ENCODE measurements at regions not wholly inside any gene's neighbourhood (a gene's known extent, or its start where the extent isn't known, plus 50 kb on each side); places are given as distances from the start of the nearest gene placed in this dataset.

DNA sequence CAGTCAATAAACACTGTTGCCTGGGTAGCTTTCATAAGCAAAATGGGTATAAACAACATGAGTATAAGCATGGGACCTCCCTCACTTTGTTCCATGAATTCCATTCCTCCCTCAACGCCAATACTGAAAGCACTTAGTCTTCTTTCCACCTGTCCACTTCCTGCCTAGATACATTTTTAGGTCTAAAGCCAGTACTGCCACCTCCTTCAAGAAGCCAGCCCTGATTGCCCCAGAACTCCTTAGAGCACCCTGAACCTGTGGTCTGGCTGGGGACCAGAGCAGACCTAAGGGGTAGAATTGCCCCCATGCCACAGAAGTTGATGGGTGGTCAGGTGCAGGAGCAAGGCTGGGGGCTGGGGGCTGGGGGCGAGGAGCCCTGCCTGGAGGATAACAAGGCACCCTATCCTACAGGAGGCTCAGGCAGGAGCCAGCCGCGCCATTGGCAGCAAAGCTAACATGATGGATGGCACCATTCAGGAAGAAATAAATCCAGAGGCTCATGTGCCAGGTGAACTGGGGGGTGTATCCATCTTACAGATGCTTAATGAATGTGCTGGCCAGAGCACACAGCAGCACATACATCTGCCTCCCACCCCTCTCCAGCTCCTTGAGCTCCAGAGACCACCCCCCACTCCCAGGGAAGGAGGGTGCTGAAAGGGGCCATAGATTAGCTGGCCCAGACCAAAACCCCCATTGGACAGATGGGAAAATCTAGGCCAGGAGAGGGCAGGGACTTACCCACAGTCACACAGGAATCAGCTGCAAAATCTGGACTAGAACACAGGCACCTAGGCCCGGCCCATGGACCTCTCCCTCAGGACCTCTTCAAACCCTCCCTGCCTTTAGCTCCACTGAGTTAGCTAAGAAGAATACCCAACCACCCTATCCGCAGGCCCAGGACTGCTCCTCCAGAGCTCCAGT is 113.8 kb upstream of the LINGO1 start:
- TF ChIP-seq RAD21 (conservative IDR thresholded peaks at IDR 0.05) (no peak), POLR2AphosphoS5 (IDR thresholded peaks at IDR 0.05) (no peak), EP300 (conservative IDR thresholded peaks at IDR 0.05; ENCODE audit: poor library complexity, severe bottlenecking) (no peak), TAF1 (IDR thresholded peaks at IDR 0.05; ENCODE audit: low read depth) (no peak), EZH2 (IDR thresholded peaks at IDR 0.05; ENCODE audit: borderline replicate concordance, insufficient read depth, low read length, poor library complexity, severe bottlenecking) (no peak), SMC3 (conservative IDR thresholded peaks at IDR 0.05; ENCODE audit: poor library complexity) (no peak)
- TF ChIP-seq, protein P1, sequence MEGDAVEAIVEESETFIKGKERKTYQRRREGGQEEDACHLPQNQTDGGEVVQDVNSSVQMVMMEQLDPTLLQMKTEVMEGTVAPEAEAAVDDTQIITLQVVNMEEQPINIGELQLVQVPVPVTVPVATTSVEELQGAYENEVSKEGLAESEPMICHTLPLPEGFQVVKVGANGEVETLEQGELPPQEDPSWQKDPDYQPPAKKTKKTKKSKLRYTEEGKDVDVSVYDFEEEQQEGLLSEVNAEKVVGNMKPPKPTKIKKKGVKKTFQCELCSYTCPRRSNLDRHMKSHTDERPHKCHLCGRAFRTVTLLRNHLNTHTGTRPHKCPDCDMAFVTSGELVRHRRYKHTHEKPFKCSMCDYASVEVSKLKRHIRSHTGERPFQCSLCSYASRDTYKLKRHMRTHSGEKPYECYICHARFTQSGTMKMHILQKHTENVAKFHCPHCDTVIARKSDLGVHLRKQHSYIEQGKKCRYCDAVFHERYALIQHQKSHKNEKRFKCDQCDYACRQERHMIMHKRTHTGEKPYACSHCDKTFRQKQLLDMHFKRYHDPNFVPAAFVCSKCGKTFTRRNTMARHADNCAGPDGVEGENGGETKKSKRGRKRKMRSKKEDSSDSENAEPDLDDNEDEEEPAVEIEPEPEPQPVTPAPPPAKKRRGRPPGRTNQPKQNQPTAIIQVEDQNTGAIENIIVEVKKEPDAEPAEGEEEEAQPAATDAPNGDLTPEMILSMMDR (IDR thresholded peaks at IDR 0.05; ENCODE audit: poor library complexity, severe bottlenecking) = no peak
- TF ChIP-seq, protein P2, sequence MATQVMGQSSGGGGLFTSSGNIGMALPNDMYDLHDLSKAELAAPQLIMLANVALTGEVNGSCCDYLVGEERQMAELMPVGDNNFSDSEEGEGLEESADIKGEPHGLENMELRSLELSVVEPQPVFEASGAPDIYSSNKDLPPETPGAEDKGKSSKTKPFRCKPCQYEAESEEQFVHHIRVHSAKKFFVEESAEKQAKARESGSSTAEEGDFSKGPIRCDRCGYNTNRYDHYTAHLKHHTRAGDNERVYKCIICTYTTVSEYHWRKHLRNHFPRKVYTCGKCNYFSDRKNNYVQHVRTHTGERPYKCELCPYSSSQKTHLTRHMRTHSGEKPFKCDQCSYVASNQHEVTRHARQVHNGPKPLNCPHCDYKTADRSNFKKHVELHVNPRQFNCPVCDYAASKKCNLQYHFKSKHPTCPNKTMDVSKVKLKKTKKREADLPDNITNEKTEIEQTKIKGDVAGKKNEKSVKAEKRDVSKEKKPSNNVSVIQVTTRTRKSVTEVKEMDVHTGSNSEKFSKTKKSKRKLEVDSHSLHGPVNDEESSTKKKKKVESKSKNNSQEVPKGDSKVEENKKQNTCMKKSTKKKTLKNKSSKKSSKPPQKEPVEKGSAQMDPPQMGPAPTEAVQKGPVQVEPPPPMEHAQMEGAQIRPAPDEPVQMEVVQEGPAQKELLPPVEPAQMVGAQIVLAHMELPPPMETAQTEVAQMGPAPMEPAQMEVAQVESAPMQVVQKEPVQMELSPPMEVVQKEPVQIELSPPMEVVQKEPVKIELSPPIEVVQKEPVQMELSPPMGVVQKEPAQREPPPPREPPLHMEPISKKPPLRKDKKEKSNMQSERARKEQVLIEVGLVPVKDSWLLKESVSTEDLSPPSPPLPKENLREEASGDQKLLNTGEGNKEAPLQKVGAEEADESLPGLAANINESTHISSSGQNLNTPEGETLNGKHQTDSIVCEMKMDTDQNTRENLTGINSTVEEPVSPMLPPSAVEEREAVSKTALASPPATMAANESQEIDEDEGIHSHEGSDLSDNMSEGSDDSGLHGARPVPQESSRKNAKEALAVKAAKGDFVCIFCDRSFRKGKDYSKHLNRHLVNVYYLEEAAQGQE (IDR thresholded peaks at IDR 0.05; ENCODE audit: borderline replicate concordance) = no peak

Measured in neural cell (in vitro differentiated cells).